LNCaP clone FGC (cell line): ENCODE measurements at regions not wholly inside any gene's neighbourhood (a gene's known extent, or its start where the extent isn't known, plus 50 kb on each side); places are given as distances from the start of the nearest gene placed in this dataset.

Source experiments
- DNase-seq: peaks from one replicate; pipeline ENCODE4 v3.0.0-alpha.2; 2011; ENCODE audit warnings: low read depth
- H3K4me3 ChIP-seq: 2 replicates; pipeline ENCODE4 v1.5.1; 2011; ENCODE audit warnings: mild to moderate bottlenecking, low read depth, low read length, control low read depth
- TF ChIP-seq, protein P1 (sequence below): IDR thresholded peaks from 2 replicates; pipeline ENCODE4 v1.5.1; 2012; ENCODE audit warnings: mild to moderate bottlenecking; ENCODE audit not compliant: control insufficient read depth, insufficient read depth; ENCODE audit errors: extremely low read depth

DNA sequence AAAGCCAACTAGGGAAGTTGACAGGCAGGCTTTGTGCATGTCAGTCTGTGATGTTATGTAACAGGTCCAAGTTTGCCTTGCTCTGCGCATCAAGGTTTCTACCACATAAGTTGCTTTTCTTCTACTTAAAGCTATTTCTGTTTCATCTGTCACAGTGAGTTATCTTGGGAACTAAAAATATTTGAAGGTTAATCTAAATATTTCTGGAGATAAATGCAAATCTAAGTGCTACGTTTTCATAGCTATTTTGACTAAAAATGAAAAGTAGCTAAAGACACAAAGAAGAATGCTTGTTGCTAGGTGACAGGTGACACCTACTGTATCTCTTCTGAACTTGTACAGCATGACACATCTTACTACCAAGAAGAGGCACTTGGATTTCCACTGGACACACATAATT is 135.6 kb downstream of the KLF12 start:
- TF ChIP-seq, protein P1, sequence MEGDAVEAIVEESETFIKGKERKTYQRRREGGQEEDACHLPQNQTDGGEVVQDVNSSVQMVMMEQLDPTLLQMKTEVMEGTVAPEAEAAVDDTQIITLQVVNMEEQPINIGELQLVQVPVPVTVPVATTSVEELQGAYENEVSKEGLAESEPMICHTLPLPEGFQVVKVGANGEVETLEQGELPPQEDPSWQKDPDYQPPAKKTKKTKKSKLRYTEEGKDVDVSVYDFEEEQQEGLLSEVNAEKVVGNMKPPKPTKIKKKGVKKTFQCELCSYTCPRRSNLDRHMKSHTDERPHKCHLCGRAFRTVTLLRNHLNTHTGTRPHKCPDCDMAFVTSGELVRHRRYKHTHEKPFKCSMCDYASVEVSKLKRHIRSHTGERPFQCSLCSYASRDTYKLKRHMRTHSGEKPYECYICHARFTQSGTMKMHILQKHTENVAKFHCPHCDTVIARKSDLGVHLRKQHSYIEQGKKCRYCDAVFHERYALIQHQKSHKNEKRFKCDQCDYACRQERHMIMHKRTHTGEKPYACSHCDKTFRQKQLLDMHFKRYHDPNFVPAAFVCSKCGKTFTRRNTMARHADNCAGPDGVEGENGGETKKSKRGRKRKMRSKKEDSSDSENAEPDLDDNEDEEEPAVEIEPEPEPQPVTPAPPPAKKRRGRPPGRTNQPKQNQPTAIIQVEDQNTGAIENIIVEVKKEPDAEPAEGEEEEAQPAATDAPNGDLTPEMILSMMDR = no peak
- DNase-seq = no peak
- no peak overlapping the region for H3K4me3 ChIP-seq

- no peak for DNase-seq
- TF ChIP-seq, protein P1 = no peak
- H3K4me3 ChIP-seq = no peak overlapping the region
Observed at GRCh38 chr13:73997964-73998363, 136.2 kb downstream of the KLF12 start.

DNA sequence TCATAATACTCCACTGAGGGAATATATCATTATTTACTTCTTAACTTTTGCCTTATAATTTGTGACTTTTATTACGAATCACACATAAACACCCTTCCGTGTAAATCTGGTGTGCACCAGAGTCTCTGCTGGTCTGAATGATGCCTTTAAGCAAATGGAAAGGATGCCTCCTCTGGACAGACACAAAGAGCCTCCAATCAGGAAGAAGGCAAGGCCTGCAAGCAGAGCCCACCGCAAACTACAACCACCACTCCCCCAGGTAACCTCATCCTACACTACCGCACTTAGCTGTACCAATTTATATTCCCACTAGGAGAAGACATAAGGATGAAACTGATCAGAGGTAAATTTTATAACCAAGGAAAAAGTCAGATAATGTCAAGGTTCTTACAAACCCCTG is 137.6 kb downstream of the KLF12 start:
- no peak overlapping the region for H3K4me3 ChIP-seq
- DNase-seq = no peak
- TF ChIP-seq, protein P1 = no peak

DNA sequence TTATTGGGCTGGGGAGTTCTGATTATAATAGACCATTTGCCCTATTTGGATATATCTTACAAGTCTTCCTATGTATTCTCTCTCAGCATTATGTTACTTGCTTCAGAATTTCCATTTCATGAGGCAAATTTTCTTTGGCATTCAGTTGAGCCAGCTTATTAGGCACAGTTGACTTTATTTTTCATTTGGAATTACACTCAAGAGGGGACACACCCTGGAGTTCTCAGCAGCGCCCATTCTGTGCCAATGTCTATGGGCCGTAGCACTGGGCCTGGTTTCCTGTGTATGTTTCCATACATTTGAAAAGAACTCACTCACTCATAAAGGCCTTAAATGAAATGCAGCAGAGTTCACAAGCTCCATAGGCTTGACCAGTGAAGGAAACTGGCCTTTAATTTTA is 138.5 kb downstream of the KLF12 start:
- no peak for DNase-seq
- TF ChIP-seq, protein P1 = no peak

DNA sequence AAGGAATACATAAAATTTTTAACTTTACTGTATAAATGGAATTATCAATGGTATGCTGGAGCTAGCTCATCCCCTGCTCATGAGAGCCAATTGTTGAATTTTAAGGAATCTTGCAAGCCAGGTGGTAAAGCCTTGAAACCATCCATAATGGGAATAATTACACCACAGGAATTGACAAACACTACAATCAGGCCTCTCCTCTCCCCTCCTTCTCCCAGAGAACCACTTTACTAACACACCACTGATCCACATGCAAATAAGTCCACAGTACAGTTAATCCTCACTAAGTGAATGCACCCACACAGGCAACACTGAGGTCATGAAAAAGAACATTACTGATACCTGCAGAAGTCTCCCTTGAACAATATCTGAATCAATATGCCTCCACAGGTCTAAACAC is 140.5 kb downstream of the KLF12 start:
- DNase-seq = no peak
- TF ChIP-seq, protein P1 = no peak
- H3K4me3 ChIP-seq = no peak overlapping the region

More for the DNA sequence above, 138.5 kb downstream of the KLF12 start:
- no peak overlapping the region for H3K4me3 ChIP-seq

- no peak for DNase-seq
- TF ChIP-seq, protein P1 = no peak
- H3K4me3 ChIP-seq = no peak overlapping the region
Observed at GRCh38 chr13:73991884-73992283, 142.3 kb downstream of the KLF12 start.

- DNase-seq = no peak
- H3K4me3 ChIP-seq = no peak overlapping the region
- TF ChIP-seq, protein P1 = no peak
Observed at GRCh38 chr13:73991384-73991783, 142.8 kb downstream of the KLF12 start.
